ENCODE measurements at regions not wholly inside any gene's neighbourhood (a gene's known extent, or its start where the extent isn't known, plus 50 kb on each side); places are given as distances from the start of the nearest gene placed in this dataset.

- no peak overlapping the region for H3K4me3 ChIP-seq (ENCODE audit: low read depth, low read length, poor library complexity, severe bottlenecking)
- H3K9me3 ChIP-seq (ENCODE audit: low read length): no peaks in the 10 kb centered on the region
- no peak overlapping the region for H3K9ac ChIP-seq (ENCODE audit: low read length)
- H3K9me2 ChIP-seq (ENCODE audit: low read depth, low read length): no peaks in the 10 kb centered on the region
- H3F3A ChIP-seq (ENCODE audit: insufficient read depth, low read length): no peaks in the 10 kb centered on the region
- H3K4me1 ChIP-seq (ENCODE audit: insufficient read depth, low read length, severe bottlenecking): no peaks in the 10 kb centered on the region
- no peaks in the 10 kb centered on the region for H4K20me1 ChIP-seq (ENCODE audit: insufficient read depth, low read length)
- H3K4me2 ChIP-seq (ENCODE audit: low read length): no peak overlapping the region
- no peaks in the 10 kb centered on the region for H3K79me2 ChIP-seq (ENCODE audit: insufficient read depth, low read length)
- H2AFZ ChIP-seq (ENCODE audit: low read length): no peak overlapping the region
- H3K27me3 ChIP-seq (ENCODE audit: insufficient read depth, low read length): no peaks in the 10 kb centered on the region
- H3K36me3 ChIP-seq (ENCODE audit: insufficient read depth, low read length): no peaks in the 10 kb centered on the region
- no peak for TF ChIP-seq CTCF (IDR thresholded peaks at IDR 0.05; ENCODE audit: low read length)
- no peak for TF ChIP-seq EZH2 (IDR thresholded peaks at IDR 0.05; ENCODE audit: borderline replicate concordance, low read length)
- no peak overlapping the region for H3K27ac ChIP-seq (ENCODE audit: low read depth, low read length, poor library complexity, severe bottlenecking)
These were observed 321.9 kb upstream of the IRX4 start for GRCh38 chr5:2204366-2205184.

GRCh38 chr5:2203774-2204173, 321.0 kb upstream of the IRX4 start:
- Histone ChIP-seq H3K9me3 (ENCODE audit: low read length) (no peaks in the 10 kb centered on the region), H2AFZ (ENCODE audit: low read length) (no peak overlapping the region), H4K20me1 (ENCODE audit: insufficient read depth, low read length) (no peaks in the 10 kb centered on the region), H3K4me2 (ENCODE audit: low read length) (no peak overlapping the region), H3K4me1 (ENCODE audit: insufficient read depth, low read length, severe bottlenecking) (no peaks in the 10 kb centered on the region), H3K27me3 (ENCODE audit: insufficient read depth, low read length) (no peaks in the 10 kb centered on the region), H3K9ac (ENCODE audit: low read length) (no peak overlapping the region), H3K36me3 (ENCODE audit: insufficient read depth, low read length) (no peaks in the 10 kb centered on the region), H3K9me2 (ENCODE audit: low read depth, low read length) (no peaks in the 10 kb centered on the region), H3F3A (ENCODE audit: insufficient read depth, low read length) (no peaks in the 10 kb centered on the region), H3K79me2 (ENCODE audit: insufficient read depth, low read length) (no peaks in the 10 kb centered on the region), H3K4me3 (ENCODE audit: low read depth, low read length, poor library complexity, severe bottlenecking) (no peak overlapping the region), H3K27ac (ENCODE audit: low read depth, low read length, poor library complexity, severe bottlenecking) (no peak overlapping the region)
- TF ChIP-seq EZH2 (IDR thresholded peaks at IDR 0.05; ENCODE audit: borderline replicate concordance, low read length) (no peak), CTCF (IDR thresholded peaks at IDR 0.05; ENCODE audit: low read length) (no peak)

GRCh38 chr5:2201832-2202231, 319.1 kb upstream of the IRX4 start:
- TF ChIP-seq EZH2 (IDR thresholded peaks at IDR 0.05; ENCODE audit: borderline replicate concordance, low read length) (no peak), CTCF (IDR thresholded peaks at IDR 0.05; ENCODE audit: low read length) (no peak)
- Histone ChIP-seq H3F3A (ENCODE audit: insufficient read depth, low read length) (no peaks in the 10 kb centered on the region), H3K9ac (ENCODE audit: low read length) (no peak overlapping the region), H3K36me3 (ENCODE audit: insufficient read depth, low read length) (no peaks in the 10 kb centered on the region), H3K9me3 (ENCODE audit: low read length) (no peaks in the 10 kb centered on the region), H3K79me2 (ENCODE audit: insufficient read depth, low read length) (no peaks in the 10 kb centered on the region), H3K27ac (ENCODE audit: low read depth, low read length, poor library complexity, severe bottlenecking) (no peak overlapping the region), H2AFZ (ENCODE audit: low read length) (no peak overlapping the region), H3K4me3 (ENCODE audit: low read depth, low read length, poor library complexity, severe bottlenecking) (no peak overlapping the region), H4K20me1 (ENCODE audit: insufficient read depth, low read length) (no peaks in the 10 kb centered on the region), H3K9me2 (ENCODE audit: low read depth, low read length) (no peaks in the 10 kb centered on the region), H3K4me1 (ENCODE audit: insufficient read depth, low read length, severe bottlenecking) (no peaks in the 10 kb centered on the region), H3K27me3 (ENCODE audit: insufficient read depth, low read length) (no peaks in the 10 kb centered on the region), H3K4me2 (ENCODE audit: low read length) (no peak overlapping the region)

Data from OCI-LY1 (cell line).